OCI-LY7 (cell line): ENCODE measurements at regions not wholly inside any gene's neighbourhood (a gene's known extent, or its start where the extent isn't known, plus 50 kb on each side); places are given as distances from the start of the nearest gene placed in this dataset.

Source experiments
- CTCF ChIP-seq: fragments of 200-600 bp; sonication (generic); conservative IDR thresholded peaks from 2 replicates; pipeline ENCODE4 v1.5.1; 2014; ENCODE audit warnings: mild to moderate bottlenecking, antibody characterized with exemption, low read length, moderate library complexity, mixed read lengths
- EZH2phosphoT487 ChIP-seq: fragments of 200-600 bp; sonication (generic); IDR thresholded peaks from 2 replicates; pipeline ENCODE4 v1.6.1; 2018; ENCODE audit warnings: low read depth, borderline replicate concordance, mild to moderate bottlenecking, mixed run types, antibody characterized with exemption, low read length, moderate library complexity, mixed read lengths

GRCh38 chr12:114852976-114853529 lies 169.1 kb upstream of the TBX3 start:
- TF ChIP-seq CTCF, result no peak
- no peak for TF ChIP-seq EZH2phosphoT487
